WTC11 (cell line): ENCODE measurements at regions not wholly inside any gene's neighbourhood (a gene's known extent, or its start where the extent isn't known, plus 50 kb on each side); places are given as distances from the start of the nearest gene placed in this dataset.

Experiments
- ATAC-seq: fragments of 200-7000 bp; cut with Tn5 transposase; 2 replicates; pipeline ENCODE4 v1.10.0; 2021; ENCODE audit warnings: mild to moderate bottlenecking, moderate library complexity
- CTCF ChIA-PET: fragments of 300-600 bp; sonication (Branson Sonifier 250); formaldehyde crosslinking; loops from one replicate; lab custom pipeline; 2021; ENCODE audit warnings: antibody characterized with exemption; lab: Charles Lee
- POLR2A ChIA-PET: fragments of 350-600 bp; sonication (Branson Sonifier 250); formaldehyde crosslinking; loops from one replicate; lab custom pipeline; 2021; ENCODE audit warnings: antibody characterized with exemption; lab: Charles Lee
- DNase-seq: peaks from one replicate; pipeline ENCODE4 v3.0.0; 2021; ENCODE audit warnings: low spot score
- H3K27ac Mint-ChIP-seq: 2 replicates; pipeline ENCODE4 v1.8.0; 2021; ENCODE audit warnings: mixed read lengths
- H3K27me3 Mint-ChIP-seq: 2 replicates; pipeline ENCODE4 v1.8.0; 2021; ENCODE audit warnings: low read depth, mild to moderate bottlenecking, moderate library complexity, mixed read lengths
- H3K36me3 Mint-ChIP-seq: 2 replicates; pipeline ENCODE4 v1.8.0; 2021; ENCODE audit warnings: mixed read lengths
- H3K4me1 Mint-ChIP-seq: 2 replicates; pipeline ENCODE4 v1.8.0; 2022; ENCODE audit warnings: mixed read lengths
- H3K4me3 Mint-ChIP-seq: 2 replicates; pipeline ENCODE4 v1.8.0; 2021; ENCODE audit warnings: mild to moderate bottlenecking, moderate library complexity, mixed read lengths
- H3K9me3 Mint-ChIP-seq: 2 replicates; pipeline ENCODE4 v1.8.0; 2021; ENCODE audit warnings: mixed read lengths
- ATF6 ChIP-seq: sonication (generic); formaldehyde crosslinking; IDR thresholded peaks from 2 replicates; pipeline ENCODE4 v1.8.1; 2023; ENCODE audit warnings: mild to moderate bottlenecking, missing genetic modification reagents
- ESRRA ChIP-seq: sonication (generic); formaldehyde crosslinking; IDR thresholded peaks from 2 replicates; pipeline ENCODE4 v1.8.1; 2022; ENCODE audit warnings: mild to moderate bottlenecking, missing genetic modification reagents, borderline replicate concordance
- FOXK1 ChIP-seq: sonication (generic); formaldehyde crosslinking; IDR thresholded peaks from 2 replicates; pipeline ENCODE4 v1.8.0; 2022; ENCODE audit warnings: mild to moderate bottlenecking, moderate library complexity, missing genetic modification reagents
- HMGA2 ChIP-seq: fragments of 250-450 bp; sonication (Bioruptor Pico); IDR thresholded peaks from 2 replicates; pipeline ENCODE4 v1.4.0; 2021; ENCODE audit warnings: mild to moderate bottlenecking, moderate library complexity
- JUN ChIP-seq: sonication (generic); formaldehyde crosslinking; IDR thresholded peaks from 2 replicates; pipeline ENCODE4 v1.8.0; 2023; ENCODE audit warnings: mild to moderate bottlenecking, missing genetic modification reagents
- NFE2L1 ChIP-seq: sonication (generic); formaldehyde crosslinking; IDR thresholded peaks from 2 replicates; pipeline ENCODE4 v1.8.1; 2023; ENCODE audit warnings: missing genetic modification reagents
- NFYB ChIP-seq: sonication (generic); formaldehyde crosslinking; conservative IDR thresholded peaks from 2 replicates; pipeline ENCODE4 v1.8.0; 2022; ENCODE audit warnings: low read depth, missing genetic modification reagents
- NR3C1 ChIP-seq: sonication (generic); formaldehyde crosslinking; conservative IDR thresholded peaks from 2 replicates; pipeline ENCODE4 v1.8.1; 2023; ENCODE audit warnings: low read depth, mild to moderate bottlenecking, missing genetic modification reagents
- SMAD3 ChIP-seq: sonication (generic); formaldehyde crosslinking; IDR thresholded peaks from 2 replicates; pipeline ENCODE4 v1.8.0; 2022; ENCODE audit warnings: missing genetic modification reagents, mild to moderate bottlenecking, borderline replicate concordance
- USF1 ChIP-seq: sonication (generic); formaldehyde crosslinking; IDR thresholded peaks from 2 replicates; pipeline ENCODE4 v1.8.0; 2022; ENCODE audit warnings: mild to moderate bottlenecking, missing genetic modification reagents
- ZNF232 ChIP-seq: sonication (generic); formaldehyde crosslinking; IDR thresholded peaks from 2 replicates; pipeline ENCODE4 v1.8.0; 2022; ENCODE audit warnings: mild to moderate bottlenecking, missing genetic modification reagents
- ZNF281 ChIP-seq: sonication (generic); formaldehyde crosslinking; IDR thresholded peaks from 2 replicates; pipeline ENCODE4 v1.8.0; 2023; ENCODE audit warnings: mild to moderate bottlenecking, missing genetic modification reagents
- ZNF396 ChIP-seq: fragments of 250-450 bp; sonication (Bioruptor Pico); IDR thresholded peaks from 2 replicates; pipeline ENCODE4 v1.8.0; 2021; ENCODE audit warnings: mild to moderate bottlenecking, moderate library complexity, borderline replicate concordance
- ZNF416 ChIP-seq: fragments of 250-450 bp; sonication (Bioruptor Pico); IDR thresholded peaks from 2 replicates; pipeline ENCODE4 v1.9.0; 2021; ENCODE audit warnings: mild to moderate bottlenecking, inconsistent platforms
- ZNF671 ChIP-seq: fragments of 250-450 bp; sonication (Bioruptor Pico); IDR thresholded peaks from 2 replicates; pipeline ENCODE4 v1.8.0; 2021; ENCODE audit warnings: mild to moderate bottlenecking
- TF ChIP-seq, protein P1 (sequence below): sonication (generic); formaldehyde crosslinking; IDR thresholded peaks from 2 replicates; pipeline ENCODE4 v1.8.0; 2022; ENCODE audit warnings: missing genetic modification reagents
- TF ChIP-seq, protein P2 (sequence below): sonication (generic); formaldehyde crosslinking; IDR thresholded peaks from 2 replicates; pipeline ENCODE4 v1.8.1; 2023; ENCODE audit warnings: mild to moderate bottlenecking, moderate library complexity, missing genetic modification reagents
- TF ChIP-seq, protein P3 (sequence below): sonication (generic); formaldehyde crosslinking; IDR thresholded peaks from 2 replicates; pipeline ENCODE4 v1.8.0; 2022; ENCODE audit warnings: mild to moderate bottlenecking, missing genetic modification reagents

DNA sequence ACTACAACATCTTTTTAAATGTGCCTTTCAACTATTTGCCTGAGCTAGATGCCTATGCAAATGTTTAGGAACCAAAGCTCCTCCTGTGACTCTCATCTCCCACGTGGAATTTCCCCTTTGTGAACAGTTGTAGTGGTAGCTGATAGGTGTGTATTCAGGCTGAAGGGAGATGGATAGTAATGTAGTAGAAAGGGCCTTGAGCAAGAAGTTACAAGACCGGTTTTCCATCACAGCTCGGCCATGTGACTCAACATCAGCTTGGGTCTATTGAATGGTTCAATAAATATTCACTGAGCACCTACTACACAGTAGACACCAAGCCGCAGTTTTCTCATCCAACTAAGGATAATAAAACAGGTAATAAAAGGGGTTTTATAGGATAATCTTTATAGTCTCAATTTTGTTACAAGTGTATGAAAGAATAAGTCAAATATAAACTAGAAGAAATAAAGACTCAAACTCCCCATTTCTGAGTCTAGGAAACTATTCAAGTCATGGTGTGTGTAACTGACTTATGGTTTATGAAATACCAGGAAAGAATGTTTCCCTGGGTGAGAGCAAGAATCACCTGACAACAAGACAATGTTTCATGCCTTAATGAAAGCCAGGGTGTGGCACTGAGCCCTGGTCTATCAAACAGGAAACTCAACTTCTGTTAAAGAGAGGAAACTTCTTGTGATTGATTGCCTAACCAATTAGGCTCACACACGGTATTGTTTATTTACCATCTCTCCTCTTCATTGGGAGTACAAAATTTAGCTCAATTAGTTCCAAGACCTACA, 187.1 kb upstream of the SPEF2 start (continued):
- TF ChIP-seq, protein P1, sequence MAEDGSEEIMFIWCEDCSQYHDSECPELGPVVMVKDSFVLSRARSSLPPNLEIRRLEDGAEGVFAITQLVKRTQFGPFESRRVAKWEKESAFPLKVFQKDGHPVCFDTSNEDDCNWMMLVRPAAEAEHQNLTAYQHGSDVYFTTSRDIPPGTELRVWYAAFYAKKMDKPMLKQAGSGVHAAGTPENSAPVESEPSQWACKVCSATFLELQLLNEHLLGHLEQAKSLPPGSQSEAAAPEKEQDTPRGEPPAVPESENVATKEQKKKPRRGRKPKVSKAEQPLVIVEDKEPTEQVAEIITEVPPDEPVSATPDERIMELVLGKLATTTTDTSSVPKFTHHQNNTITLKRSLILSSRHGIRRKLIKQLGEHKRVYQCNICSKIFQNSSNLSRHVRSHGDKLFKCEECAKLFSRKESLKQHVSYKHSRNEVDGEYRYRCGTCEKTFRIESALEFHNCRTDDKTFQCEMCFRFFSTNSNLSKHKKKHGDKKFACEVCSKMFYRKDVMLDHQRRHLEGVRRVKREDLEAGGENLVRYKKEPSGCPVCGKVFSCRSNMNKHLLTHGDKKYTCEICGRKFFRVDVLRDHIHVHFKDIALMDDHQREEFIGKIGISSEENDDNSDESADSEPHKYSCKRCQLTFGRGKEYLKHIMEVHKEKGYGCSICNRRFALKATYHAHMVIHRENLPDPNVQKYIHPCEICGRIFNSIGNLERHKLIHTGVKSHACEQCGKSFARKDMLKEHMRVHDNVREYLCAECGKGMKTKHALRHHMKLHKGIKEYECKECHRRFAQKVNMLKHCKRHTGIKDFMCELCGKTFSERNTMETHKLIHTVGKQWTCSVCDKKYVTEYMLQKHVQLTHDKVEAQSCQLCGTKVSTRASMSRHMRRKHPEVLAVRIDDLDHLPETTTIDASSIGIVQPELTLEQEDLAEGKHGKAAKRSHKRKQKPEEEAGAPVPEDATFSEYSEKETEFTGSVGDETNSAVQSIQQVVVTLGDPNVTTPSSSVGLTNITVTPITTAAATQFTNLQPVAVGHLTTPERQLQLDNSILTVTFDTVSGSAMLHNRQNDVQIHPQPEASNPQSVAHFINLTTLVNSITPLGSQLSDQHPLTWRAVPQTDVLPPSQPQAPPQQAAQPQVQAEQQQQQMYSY (CRISPR knock-in tag) = no peak
- TF ChIP-seq HMGA2 = no peak
- no peak for TF ChIP-seq ZNF396 (CRISPR knock-in tag)

DNA sequence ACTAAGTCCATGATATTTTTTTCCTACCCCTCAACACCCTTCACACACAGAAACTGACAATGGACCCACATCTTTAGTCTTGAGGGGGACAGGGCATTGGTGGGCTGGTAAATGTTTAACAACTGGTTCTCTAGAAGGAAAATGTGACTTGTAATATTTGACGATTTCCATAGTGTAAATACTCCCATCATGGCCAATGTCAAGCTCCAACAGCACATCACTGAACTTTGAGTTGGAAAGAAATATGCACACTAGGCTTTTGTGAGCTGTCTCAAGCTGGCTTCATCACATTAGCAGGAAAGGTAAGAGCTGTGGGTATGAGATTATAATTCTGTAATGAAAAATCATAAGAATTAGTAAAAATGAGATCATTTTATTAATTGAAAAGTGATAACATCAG, 189.9 kb upstream of the PRLR start:
- Mint-ChIP-seq H3K4me1 (no peaks in the 10 kb centered on the region), H3K36me3 (no peaks in the 10 kb centered on the region), H3K27ac (no peak overlapping the region), H3K9me3 (no peaks in the 10 kb centered on the region), H3K27me3 (no peaks in the 10 kb centered on the region; the same call in 1 of the 2 replicates), H3K4me3 (no peak overlapping the region)
- ATAC-seq (no peak), DNase-seq (no peak)
- CTCF ChIA-PET = interaction anchor here (1.2 to 1.4 kb wide), 3 partner anchors 16 to 179 kb away, joined by 3 to 8 read pairs (median 7); no protein-coding TSS in a partner anchor
- POLR2A ChIA-PET = no interaction called here
- TF ChIP-seq NR3C1 (CRISPR knock-in tag) = no peak
- TF ChIP-seq JUN (CRISPR knock-in tag) = no peak
- no peak for TF ChIP-seq NFE2L1
- TF ChIP-seq FOXK1 = no peak
- TF ChIP-seq ESRRA (CRISPR knock-in tag) = no peak
- no peak for TF ChIP-seq ZNF281 (CRISPR knock-in tag)
- no peak for TF ChIP-seq ATF6
- TF ChIP-seq, protein P2, sequence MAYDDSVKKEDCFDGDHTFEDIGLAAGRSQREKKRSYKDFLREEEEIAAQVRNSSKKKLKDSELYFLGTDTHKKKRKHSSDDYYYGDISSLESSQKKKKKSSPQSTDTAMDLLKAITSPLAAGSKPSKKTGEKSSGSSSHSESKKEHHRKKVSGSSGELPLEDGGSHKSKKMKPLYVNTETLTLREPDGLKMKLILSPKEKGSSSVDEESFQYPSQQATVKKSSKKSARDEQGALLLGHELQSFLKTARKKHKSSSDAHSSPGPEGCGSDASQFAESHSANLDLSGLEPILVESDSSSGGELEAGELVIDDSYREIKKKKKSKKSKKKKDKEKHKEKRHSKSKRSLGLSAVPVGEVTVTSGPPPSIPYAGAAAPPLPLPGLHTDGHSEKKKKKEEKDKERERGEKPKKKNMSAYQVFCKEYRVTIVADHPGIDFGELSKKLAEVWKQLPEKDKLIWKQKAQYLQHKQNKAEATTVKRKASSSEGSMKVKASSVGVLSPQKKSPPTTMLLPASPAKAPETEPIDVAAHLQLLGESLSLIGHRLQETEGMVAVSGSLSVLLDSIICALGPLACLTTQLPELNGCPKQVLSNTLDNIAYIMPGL = no peak

DNA sequence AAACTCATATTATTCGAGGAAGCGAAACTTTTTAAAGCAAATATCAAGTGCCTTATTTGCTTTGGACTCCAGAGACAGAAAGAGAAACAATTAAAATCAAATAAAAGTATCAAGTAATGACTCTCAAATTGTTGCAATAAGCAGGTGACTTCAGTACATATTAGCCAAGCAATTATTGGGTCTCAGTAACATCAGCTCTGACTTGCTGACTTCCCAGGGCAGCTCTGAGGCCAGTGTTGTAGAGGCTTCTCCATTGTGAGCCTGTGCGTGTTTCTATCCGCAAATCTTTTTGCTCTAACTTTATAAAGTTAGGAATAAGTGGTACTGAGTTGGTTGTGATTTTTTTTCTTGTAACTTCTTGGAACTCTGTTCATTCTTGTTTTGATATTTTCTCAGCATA, 186.8 kb upstream of the PRLR start:
- H3K4me3 Mint-ChIP-seq = no peak overlapping the region
- TF ChIP-seq, protein P3, sequence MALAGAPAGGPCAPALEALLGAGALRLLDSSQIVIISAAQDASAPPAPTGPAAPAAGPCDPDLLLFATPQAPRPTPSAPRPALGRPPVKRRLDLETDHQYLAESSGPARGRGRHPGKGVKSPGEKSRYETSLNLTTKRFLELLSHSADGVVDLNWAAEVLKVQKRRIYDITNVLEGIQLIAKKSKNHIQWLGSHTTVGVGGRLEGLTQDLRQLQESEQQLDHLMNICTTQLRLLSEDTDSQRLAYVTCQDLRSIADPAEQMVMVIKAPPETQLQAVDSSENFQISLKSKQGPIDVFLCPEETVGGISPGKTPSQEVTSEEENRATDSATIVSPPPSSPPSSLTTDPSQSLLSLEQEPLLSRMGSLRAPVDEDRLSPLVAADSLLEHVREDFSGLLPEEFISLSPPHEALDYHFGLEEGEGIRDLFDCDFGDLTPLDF (CRISPR knock-in tag) = no peak
- TF ChIP-seq SMAD3 (CRISPR knock-in tag) (no peak), ZNF232 (CRISPR knock-in tag) (no peak), ZNF416 (CRISPR knock-in tag) (no peak), USF1 (CRISPR knock-in tag) (no peak), ZNF671 (CRISPR knock-in tag) (no peak), FOXK1 (no peak), NFYB (no peak)
- TF ChIP-seq, protein P2 = no peak
- TF ChIP-seq, all 79 proteins: peak for 0
- H3K4me1 Mint-ChIP-seq = no peaks in the 10 kb centered on the region
- H3K36me3 Mint-ChIP-seq = no peaks in the 10 kb centered on the region
- DNase-seq (no peak), ATAC-seq (no peak)
- ChIA-PET POLR2A (no interaction called here), CTCF (interaction anchor here (1.9 kb wide), 1 partner anchor 19 kb away, joined by 5 read pairs; no protein-coding TSS in a partner anchor)
- H3K27ac Mint-ChIP-seq = no peak overlapping the region
- H3K9me3 Mint-ChIP-seq = peaks cover 11% of the 10 kb centered on the region
- H3K27me3 Mint-ChIP-seq = no peaks in the 10 kb centered on the region; the same call in 1 of the 2 replicates
